ENCODE measurements at regions not wholly inside any gene's neighbourhood (a gene's known extent, or its start where the extent isn't known, plus 50 kb on each side); places are given as distances from the start of the nearest gene placed in this dataset.
A peak's percentile ranks its signal among the peaks of the same experiment; 100 is the strongest.

GRCh38 chr5:77561965-77562364 is 69.8 kb upstream of the WDR41 start:
- no TSS peak for BruUV-seq (replicated peaks)
- DNase-seq (ENCODE audit: low read depth, low spot score) (no peak), FAIRE-seq (no peak)
- Histone ChIP-seq H3K9ac (replicated peaks; ENCODE audit: extremely low read depth, insufficient read depth, low read length) (no peak overlapping the region), H3K9me1 (replicated peaks; ENCODE audit: control insufficient read depth, extremely low read depth, insufficient read depth, low read length) (no peaks in the 10 kb centered on the region), H3K4me2 (ENCODE audit: insufficient read depth, low read length) (no peak overlapping the region), H3K79me2 (ENCODE audit: control insufficient read depth, insufficient read depth, low read length) (no peaks in the 10 kb centered on the region), H3K27me3 (ENCODE audit: control insufficient read depth in 2 of 2, insufficient read depth in 2 of 2, low read length in 2 of 2) (peaks cover 8 to 35% of the 10 kb centered on the region in 2 experiments), H4K20me1 (replicated peaks; ENCODE audit: control insufficient read depth, extremely low read depth, insufficient read depth, low read length) (no peaks in the 10 kb centered on the region), H3K27ac (ENCODE audit: insufficient read depth, low read depth, low read length) (no peak overlapping the region), H3K4me3 (replicated peaks in 1 of 3; ENCODE audit: insufficient read depth in 1 of 3, low read depth in 1 of 3, low read length in 3 of 3) (no peak overlapping the region), H2AFZ (ENCODE audit: low read depth, low read length) (no peak overlapping the region), H3K4me1 (ENCODE audit: control insufficient read depth, extremely low read depth, insufficient read depth, low read length) (no peaks in the 10 kb centered on the region), H3K36me3 (ENCODE audit: control insufficient read depth in 2 of 2, extremely low read depth in 1 of 2, insufficient read depth in 2 of 2, low read length in 2 of 2) (no peaks in the 10 kb centered on the region), H3K9me3 (replicated peaks; ENCODE audit: control insufficient read depth, insufficient read depth, low read length) (no peaks in the 10 kb centered on the region)
- ChIA-PET CTCF (interaction anchor here (2.5 to 2.8 kb wide), 2 partner anchors 10 to 738 kb away, joined by 13 to 38 read pairs; no protein-coding TSS in a partner anchor), POLR2A (no interaction called here)
- no peak for TF ChIP-seq MAX (IDR thresholded peaks at IDR 0.05; ENCODE audit: insufficient read depth, insufficient read length)
- no peak for TF ChIP-seq JUN (IDR thresholded peaks at IDR 0.05; ENCODE audit: borderline replicate concordance, insufficient read depth, insufficient read length, low read depth)
- no peak for TF ChIP-seq POLR2A (IDR thresholded peaks at IDR 0.05; ENCODE audit: low read depth, low read length)
- no peak for TF ChIP-seq EZH2 (IDR thresholded peaks at IDR 0.05; ENCODE audit: borderline replicate concordance, low read depth, low read length, severe bottlenecking)
- no peak for TF ChIP-seq POLR2AphosphoS5 (IDR thresholded peaks at IDR 0.05; ENCODE audit: insufficient read depth, low read depth, low read length)
- dilution Hi-C loops (cut with MboI; ENCODE audit: extremely low pct_ligation_motif_present, low sequenced_read_pairs) = no loop called here
- intact Hi-C loops (cut with micrococcal nuclease) = loop anchor here (2.0 kb wide), 1 partner anchor 601 kb away; no protein-coding TSS in a partner anchor

GRCh38 chr5:77560677-77561263 is 68.7 kb upstream of the WDR41 start:
- dilution Hi-C loops (cut with MboI; ENCODE audit: extremely low pct_ligation_motif_present, low sequenced_read_pairs) (no loop called here), intact Hi-C loops (cut with micrococcal nuclease) (loop anchor here (1.0 to 2.0 kb wide), 4 partner anchors 448 to 740 kb away; no protein-coding TSS in a partner anchor)
- Histone ChIP-seq H3K4me2 (ENCODE audit: insufficient read depth, low read length) (no peak overlapping the region), H3K27me3 (ENCODE audit: control insufficient read depth in 2 of 2, insufficient read depth in 2 of 2, low read length in 2 of 2) (peaks cover 8 to 35% of the 10 kb centered on the region in 2 experiments), H3K4me3 (replicated peaks in 1 of 3; ENCODE audit: insufficient read depth in 1 of 3, low read depth in 1 of 3, low read length in 3 of 3) (no peak overlapping the region), H3K9me3 (replicated peaks; ENCODE audit: control insufficient read depth, insufficient read depth, low read length) (no peaks in the 10 kb centered on the region), H3K36me3 (ENCODE audit: control insufficient read depth in 2 of 2, extremely low read depth in 1 of 2, insufficient read depth in 2 of 2, low read length in 2 of 2) (no peaks in the 10 kb centered on the region), H3K4me1 (ENCODE audit: control insufficient read depth, extremely low read depth, insufficient read depth, low read length) (no peaks in the 10 kb centered on the region), H3K9ac (replicated peaks; ENCODE audit: extremely low read depth, insufficient read depth, low read length) (no peak overlapping the region), H3K9me1 (replicated peaks; ENCODE audit: control insufficient read depth, extremely low read depth, insufficient read depth, low read length) (no peaks in the 10 kb centered on the region), H3K79me2 (ENCODE audit: control insufficient read depth, insufficient read depth, low read length) (no peaks in the 10 kb centered on the region), H2AFZ (ENCODE audit: low read depth, low read length) (no peak overlapping the region), H4K20me1 (replicated peaks; ENCODE audit: control insufficient read depth, extremely low read depth, insufficient read depth, low read length) (no peaks in the 10 kb centered on the region), H3K27ac (ENCODE audit: insufficient read depth, low read depth, low read length) (no peak overlapping the region)
- POLR2A ChIA-PET = no interaction called here
- CTCF ChIA-PET = interaction anchor here (0.6 to 2.8 kb wide), 26 partner anchors 8 to 760 kb away, joined by 3 to 38 read pairs (median 4); partner anchors contain the start of gene AP3B1
- no TSS peak for BruUV-seq (replicated peaks)
- DNase-seq (ENCODE audit: low read depth, low spot score) (peak; percentile 58), FAIRE-seq (peak; percentile 42)
- no peak for TF ChIP-seq MAX (IDR thresholded peaks at IDR 0.05; ENCODE audit: insufficient read depth, insufficient read length)
- TF ChIP-seq EZH2 (IDR thresholded peaks at IDR 0.05; ENCODE audit: borderline replicate concordance, low read depth, low read length, severe bottlenecking) = no peak
- peak; percentile 22 to 46 for TF ChIP-seq CTCF (IDR thresholded peaks at IDR 0.05; ENCODE audit: extremely low read depth in 1 of 2, insufficient read depth in 1 of 2, low read depth in 1 of 2, low read length in 2 of 2)
